HG02610 (cell line): ENCODE measurements at regions not wholly inside any gene's neighbourhood (a gene's known extent, or its start where the extent isn't known, plus 50 kb on each side); places are given as distances from the start of the nearest gene placed in this dataset.
"Not testable (repeated sequence)": the region's sequence is repeated elsewhere in the genome, so short reads cannot be mapped to it uniquely, and the experiment has no call there.

Experiments used
- ATAC-seq: cut with Tn5 transposase; IDR thresholded peaks from one replicate; pipeline ENCODE4 v1.9.1; 2021; ENCODE audit warnings: mild to moderate bottlenecking, moderate library complexity; ENCODE audit not compliant: unreplicated experiment

DNA sequence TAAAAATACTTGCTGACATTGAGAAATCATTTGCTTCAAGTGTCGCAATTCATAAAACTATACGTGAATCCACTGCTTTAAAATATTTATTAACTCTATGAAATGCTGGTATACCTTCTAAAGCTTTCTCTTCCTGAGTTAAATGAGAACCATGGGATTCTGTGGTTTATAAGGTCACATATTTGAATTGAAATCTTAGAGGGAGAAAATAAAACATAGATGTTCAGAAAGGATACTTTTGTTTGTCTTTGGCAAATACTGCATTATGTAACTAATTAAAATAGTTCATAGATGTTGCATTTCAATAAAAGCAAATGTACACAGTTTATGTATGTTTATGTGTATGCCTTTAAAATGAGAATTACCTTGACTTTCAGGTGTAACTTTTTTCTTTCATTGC, 250.1 kb downstream of the FAM170A start:
- no peak for ATAC-seq

DNA sequence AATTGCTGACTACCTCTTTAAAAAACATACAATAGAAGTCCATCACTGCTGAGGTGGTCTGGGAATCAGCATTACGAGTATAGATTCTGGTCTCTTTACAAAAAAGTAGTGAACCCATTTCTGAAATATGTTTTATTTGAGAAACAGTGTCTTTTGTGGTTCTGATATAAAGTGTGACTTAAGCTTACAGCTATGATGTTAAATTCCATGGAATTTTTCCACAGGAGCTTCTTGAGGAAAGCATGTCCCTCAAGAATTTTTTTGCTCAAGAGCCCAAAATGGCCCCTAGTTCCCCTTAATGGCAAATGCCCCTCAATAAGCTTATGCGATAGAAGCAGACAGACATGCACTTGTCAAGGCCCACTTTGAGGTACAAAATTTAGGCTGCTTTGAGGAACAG, 265.7 kb downstream of the FAM170A start:
- ATAC-seq = no peak

DNA sequence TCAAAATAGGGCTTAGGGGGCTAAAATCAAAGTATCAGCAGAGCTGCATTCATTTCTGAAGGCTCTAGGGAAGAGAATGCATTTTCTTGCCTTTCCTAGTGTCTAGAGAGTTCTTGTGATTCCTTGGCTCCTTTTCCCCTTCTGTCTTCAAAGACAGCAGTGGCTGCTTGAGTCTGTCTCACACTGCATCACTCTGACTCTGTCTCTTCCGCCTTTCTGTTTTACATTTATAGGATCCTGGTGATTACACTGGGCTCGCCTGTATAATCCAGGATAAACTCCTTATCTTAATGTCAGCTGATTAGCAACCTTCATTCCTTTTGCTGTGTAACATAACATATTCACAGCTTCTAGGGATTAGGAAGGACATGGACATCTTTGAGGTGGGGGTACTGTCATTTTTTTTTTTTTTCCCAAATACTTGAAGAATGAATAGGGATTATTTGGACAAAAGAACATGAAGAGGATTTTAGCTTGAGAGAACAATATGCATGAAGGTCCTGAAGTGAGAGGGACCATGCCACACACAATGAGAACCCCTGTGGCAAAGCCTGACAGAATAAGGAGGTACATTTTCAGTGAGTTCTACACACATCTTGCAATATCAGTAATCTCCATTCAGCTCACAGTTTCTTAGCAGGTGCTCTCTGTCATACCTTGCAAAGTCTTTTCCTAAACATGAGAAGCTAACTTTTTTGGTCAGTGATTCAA, 267.6 kb downstream of the FAM170A start:
- no peak for ATAC-seq

DNA sequence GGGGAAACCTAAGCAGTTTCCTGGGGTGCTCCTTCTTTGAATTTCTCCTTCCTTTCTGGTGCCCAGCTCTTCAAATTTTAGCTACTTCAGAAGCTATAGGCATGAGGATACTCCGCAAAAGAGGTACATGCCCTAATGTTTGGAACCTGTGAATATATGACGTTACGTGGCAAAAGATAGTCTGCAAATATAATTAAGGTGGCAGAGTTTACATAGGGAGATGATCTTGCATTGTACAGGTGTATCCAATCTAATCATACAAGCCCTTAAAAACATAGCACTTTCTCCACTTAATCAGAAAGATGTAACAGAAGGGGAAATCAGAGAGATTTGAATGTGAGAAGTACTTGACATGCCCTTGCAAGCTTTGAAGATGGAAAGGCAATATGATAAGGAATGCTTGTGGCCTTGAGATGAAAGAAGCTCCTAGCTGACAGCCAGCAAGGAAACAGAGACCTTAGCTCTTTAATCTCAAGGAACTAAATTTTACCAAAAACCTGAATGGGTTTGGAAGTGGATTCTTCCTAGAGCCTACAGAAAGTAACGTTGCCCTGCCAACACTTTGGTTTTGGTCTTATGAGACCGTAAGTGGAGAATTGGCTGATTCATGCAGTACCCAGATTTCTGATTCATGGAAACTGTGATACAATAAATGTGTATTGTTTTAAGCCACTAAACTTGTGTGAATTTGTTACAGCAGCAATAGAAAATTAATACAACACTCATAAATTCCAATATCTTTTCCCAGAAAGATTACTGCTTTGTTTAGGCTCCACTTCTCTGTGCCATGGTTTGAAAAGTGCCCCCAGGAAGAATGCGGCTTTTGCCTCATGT, 268.4 kb downstream of the FAM170A start:
- ATAC-seq = no peak

DNA sequence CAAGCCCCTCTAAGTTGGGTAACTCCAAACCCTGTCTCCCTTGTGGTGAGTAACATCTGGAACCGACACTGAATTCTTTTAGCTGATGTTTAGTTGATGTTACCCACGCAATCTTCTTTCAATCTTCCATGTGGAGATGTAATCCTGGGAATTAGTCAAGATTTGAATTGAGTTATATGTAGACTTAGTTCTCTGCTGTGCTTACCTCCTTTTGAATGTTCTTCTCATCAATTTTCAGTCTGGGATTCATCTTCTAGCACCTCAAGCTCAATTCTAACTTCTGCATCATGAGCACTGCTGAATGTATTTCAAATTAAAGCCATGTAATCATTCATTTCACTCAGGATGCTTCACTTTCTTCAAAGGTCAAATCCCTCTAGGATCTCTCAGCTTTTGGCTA, 270.6 kb downstream of the FAM170A start:
- ATAC-seq = no peak

DNA sequence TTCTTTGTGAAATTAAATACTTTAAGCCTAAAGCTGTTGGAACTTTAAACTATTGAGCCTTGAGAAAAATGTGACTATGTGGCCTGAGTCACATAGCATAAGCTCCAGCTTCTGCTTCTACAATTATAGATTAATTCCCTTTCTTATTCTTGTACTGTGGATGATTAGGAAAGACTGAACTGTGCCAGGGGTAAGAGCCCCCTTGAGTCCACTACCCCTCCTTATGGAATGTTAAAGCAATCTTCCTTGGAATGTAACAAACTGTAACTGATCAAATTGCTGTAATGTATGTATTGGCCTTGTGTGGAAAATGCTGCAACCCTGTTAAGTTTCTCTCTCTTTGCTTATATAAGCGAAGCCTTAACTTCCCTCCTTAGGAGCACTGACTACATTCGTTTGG, 273.2 kb downstream of the FAM170A start:
- no peak for ATAC-seq

DNA sequence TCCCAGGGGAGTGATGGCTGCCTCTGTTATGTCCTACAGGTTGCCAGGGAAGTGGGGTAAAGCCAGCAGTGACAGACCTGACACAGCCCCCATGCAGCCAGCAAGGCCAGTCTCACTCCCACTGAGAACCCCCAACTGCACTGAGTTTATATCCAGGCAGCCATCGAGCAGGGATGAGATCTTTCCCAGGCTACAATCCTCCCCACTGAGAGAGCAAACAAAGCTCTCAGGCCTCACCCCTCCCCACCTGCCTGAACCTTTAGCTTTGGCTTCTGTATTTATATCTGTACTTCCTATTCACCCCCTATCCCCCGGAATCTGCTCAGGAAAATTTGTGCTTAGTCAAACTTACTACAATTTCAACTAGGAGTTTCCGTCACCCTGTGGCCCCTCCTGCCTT, 284.1 kb downstream of the FAM170A start:
- ATAC-seq = no peak

DNA sequence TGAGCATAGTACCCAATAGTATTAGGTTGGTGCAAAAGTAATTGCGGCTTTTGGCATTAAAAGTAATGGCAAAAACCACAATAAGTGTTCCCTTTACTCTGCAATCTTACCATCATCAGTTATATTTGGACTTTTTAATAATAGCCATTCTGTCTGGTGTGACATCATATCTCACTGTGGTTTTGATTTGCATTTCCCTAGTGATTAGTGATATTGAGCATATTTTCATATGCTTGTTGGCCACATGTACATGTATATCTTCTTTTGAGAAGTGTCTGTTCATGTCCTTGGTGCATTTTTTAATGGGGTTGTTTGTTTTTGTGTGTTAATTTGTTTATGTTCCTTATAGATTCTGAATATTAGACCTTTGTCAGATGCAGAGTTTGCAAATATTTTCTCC, 289.9 kb downstream of the FAM170A start:
- no peak for ATAC-seq

DNA sequence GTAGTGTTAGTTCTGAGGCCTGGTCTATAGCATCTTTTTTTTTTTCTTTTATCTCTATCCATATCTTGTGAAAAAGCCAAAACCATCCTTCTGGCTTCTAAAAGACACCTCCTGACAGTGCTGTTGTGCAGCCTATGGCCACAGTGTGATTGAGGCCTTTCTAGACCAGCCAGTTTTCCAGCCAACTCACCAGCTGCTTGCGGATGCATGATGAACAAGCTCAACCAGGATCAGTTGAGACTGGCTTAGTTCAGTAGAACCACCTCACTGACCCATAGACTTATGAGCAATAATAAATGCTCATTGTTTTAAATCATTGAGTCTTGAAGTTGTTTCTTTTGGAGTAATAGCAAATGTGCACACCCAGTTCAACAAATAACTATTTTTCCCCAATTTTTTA, 296.9 kb downstream of the FAM170A start:
- ATAC-seq = no peak

DNA sequence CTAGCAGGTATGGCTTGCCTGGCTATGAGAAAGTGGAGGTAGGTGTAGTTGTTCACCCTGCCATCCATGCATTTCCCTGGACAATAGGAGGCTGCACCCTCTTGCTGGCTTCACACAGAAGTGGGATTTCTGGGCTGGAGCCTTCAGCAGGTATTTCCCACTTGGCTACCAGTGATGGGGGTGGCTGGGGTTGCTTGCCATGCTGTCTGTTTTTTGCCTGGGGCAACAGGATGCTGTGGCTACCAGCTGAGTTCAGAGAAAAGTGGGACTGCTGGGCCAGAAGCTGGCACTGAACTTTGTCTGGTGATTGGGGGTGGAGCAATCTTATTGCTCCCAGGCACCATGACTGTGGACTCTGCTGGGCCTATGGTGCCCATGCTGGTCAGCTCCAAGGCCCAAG, 299.6 kb downstream of the FAM170A start:
- ATAC-seq = no peak

DNA sequence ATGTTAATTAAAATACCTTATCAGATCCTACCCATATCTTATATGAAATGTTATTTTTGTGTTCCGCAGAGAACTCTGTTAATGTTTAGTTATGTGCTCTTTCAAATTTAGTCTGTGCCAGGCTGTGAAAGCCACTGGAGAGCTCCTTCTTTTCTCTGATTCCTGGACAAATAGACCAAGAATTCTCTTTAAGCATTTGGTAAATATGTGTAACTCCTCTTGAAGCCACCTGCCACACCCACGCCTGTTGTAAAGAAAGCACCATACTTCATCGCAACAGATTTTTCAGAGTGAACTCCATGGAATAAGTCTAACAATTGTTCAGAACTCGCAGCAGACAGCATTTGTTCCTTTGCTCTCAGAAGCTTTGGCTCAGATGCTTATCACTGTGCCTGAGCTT, 301.1 kb downstream of the FAM170A start:
- no peak for ATAC-seq

DNA sequence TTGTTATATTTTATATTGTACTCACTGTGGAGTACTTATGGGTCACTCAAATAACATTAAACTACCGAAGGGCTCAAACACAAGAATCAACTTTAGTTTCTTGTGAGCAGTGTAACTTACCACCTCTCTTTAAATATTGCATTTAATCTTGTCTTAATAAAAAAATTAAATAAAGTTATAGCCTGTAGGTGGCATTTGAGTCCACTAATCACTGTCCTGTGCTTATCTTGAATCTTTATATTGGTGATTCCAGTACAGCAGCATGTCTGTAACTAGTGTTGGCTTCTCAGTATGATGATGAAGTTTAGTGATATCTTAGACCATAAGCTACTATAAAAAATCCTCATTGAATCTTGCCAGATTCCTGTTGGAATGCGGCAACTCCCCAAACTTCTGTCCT, 313.8 kb downstream of the FAM170A start:
- no peak for ATAC-seq

DNA sequence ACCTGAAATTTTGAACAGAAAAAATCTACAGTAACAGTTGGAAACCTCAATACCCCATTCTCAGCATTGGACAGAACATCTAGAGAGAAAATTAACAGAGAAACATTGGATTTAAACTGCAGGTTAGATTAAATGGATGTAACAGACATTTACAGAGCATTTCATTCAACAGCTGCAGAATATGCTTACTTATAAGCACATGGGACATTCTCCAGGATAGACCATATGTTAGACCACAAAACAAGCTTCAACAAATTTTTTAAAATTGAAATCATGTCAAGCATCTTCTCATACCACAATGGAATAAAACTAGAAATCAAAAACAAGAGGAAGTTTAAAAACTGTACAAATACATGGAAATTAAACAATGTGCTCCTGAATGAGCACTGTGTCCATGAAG, 316.3 kb downstream of the FAM170A start:
- ATAC-seq = no peak

DNA sequence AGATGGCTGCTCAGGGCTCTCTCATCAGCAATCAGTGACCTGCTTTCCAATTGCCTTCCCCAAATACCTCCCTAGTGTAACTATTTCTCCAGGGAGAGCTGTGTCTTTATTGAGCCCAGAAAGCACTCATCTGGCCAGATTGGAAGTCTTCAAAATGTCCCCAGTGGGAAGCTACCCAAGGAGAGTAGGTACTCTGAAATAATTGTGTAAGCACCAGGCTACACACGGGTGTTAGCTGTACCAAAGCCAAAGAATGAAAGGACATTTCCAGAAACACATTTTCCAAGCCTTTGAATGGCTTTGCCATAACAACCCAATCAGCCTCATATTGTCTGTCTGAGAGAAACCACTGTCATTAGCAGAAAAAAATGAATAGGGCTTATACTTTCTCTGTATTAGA, 318.8 kb downstream of the FAM170A start:
- no peak for ATAC-seq

DNA sequence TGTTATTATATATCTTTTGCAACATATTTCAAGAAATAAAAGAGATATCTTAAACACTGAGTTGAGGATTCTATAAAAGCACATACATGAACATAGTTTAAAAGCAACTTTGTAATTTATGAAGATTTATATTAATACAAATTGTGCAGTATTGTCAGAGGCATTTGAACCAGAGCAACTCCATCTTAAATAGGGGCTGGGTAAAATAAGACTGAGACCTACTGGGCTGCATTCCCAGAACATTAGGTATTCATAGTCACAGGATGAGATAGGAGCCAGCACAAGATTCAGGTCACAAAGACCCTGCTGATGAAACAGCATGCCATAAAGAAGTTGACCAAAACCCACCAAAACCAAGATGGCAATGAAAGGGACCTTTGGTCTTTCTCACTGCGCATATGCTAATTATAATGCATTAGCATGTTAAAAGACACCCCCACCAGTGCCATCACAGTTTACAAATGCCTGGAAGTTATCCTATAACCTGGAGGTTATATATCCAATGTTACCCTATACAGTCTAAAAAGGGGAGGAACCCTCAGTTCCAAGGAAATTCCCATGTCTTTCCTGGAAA, 320.2 kb downstream of the FAM170A start:
- no peak for ATAC-seq

DNA sequence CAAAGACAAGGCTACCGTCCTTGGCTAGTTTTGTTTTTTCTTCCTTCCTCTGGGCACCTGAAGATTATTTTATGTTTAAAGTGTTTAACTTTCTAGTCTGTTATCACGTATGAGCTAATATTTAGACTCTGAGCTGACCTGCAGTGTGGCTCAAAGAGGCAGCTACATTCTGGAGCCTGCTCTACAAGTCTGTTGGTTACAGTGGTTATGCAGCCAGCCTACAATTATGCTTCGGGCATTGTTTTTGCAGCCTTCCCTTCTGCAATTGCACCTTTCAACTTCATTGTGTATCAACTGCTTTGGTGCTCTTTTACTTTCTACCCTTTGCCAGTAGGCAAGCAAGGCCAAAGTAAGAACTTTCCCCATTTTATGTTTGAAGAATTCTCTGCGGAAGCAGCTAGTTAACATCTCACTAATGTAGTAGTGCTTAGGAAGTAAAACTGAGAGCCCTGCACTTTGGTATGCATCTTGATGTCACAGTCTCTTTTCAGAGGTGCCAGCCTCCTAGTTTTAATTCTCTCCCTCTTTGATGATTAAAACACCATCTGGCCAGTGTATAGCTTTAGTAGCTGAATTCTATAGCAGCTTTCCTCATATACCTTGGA, 322.1 kb downstream of the FAM170A start:
- no peak for ATAC-seq

DNA sequence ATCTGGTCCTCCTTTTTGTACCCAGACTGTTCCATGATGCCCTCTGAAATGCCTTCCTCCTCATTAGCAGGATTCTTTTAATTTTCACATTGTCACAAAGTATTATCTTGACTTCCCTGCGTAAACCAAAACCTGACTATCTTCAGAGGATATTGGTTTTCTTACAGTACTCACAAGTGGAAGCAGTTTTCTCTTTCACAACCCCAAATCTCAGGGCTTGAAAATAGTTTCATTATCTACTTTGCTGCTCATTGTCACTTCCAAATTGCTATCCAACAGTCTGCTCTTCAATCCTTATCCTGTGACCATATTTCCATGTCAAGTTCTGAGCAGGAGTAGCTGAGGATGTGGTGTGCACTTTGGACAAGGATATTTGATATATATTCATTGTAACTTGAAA, 324.1 kb downstream of the FAM170A start:
- no peak for ATAC-seq

DNA sequence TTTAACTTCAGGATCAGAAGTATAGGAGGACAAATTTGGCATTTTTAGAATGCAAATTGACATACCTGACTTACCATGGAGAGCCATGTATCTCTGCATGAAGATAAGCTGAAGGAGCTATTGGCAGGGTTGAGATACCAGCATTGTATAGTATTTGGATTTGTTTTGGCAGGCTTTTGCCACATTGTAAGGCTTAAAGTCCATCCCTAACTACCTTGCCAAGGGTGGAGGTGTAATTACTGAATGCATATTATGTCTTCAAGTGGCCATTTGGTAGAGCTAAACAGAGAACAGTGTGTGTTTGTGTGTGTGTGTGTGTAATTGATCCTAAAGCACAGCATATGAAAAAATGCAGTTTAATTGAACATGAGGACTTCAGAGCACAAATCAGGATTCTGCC, 324.7 kb downstream of the FAM170A start:
- ATAC-seq = no peak

DNA sequence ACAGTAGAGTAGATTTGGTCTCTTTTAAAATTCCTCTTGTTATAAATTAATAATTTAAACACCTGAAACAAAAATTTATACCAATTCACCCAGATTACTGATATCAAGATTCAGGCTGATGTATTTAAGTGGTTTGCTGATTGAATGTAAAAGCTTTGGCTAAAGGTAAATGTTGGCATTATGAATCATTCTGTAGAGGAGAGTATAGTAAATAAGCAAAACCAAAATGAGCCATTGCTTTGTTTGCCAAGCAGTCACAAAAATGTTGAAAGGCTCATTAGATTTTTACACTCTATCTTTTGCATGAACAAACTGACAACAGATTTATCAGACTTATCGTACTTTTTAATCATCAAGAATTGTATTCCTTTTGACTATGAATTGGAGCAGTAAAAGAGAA, 332.6 kb downstream of the FAM170A start:
- ATAC-seq = no peak

DNA sequence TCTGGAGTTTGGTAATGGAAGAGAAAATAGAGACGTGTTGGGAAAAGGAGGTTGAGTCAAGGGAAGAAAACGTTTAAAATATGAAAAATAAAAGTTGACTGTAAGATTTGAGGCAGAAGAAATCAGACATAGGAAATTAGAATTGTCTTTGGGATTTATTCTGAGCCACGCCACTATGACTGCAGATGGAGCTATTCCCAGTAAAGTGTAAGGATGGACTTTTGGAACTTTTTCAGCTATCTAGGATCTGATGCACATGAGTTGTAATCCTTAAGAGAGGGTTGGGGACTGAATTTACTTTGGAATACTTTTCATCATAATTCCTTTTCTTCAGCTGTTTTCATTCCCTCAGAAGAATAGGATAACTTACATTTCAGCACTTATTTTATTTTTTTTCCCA, 336.7 kb downstream of the FAM170A start:
- ATAC-seq = no peak

DNA sequence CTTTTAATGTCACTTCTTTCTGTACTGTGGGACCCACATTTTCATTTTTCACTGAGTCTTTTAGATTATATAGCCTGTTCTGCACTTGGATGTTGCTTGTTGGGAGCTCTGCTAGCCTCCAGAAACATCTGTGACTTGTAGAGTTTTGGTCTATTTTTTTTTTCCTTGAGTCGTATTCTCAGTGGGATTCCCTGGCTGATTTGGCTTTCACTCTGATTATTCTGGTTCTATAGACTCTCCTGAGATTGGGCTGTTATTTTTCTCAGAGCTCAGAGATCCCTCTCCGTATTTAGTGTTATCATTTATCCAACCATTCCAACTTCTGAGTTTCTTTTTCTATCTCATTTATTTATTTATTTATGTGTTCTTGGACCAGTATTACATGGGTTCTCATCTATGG, 339.3 kb downstream of the FAM170A start:
- ATAC-seq = no peak

DNA sequence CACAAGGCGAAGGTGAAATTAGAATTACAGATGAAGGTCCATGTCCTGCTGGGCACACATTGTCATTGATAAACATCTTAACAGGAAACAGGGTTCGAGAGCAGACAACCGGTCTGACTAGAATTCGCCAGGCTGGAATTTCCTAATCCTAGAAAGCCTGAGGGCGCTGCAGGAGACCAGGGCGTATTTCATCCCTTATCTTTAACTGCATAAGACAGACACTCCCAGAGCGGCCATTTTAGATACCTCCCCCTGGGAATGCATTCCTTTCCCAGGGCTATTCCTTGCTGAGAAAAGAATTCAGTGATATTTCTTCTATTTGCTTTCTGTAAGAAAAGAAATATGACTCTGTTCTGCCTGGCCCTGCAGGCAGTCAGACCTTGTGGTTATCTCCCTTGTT, 357.7 kb downstream of the FAM170A start:
- not testable (repeated sequence) for ATAC-seq
